OCI-LY7 (cell line): ENCODE measurements at regions not wholly inside any gene's neighbourhood (a gene's known extent, or its start where the extent isn't known, plus 50 kb on each side); places are given as distances from the start of the nearest gene placed in this dataset.

Experiments
- BruUV-seq: library from RNA; stranded (reverse); fragments of 400-500 nt; replicated peaks from 2 replicates; lab custom pipeline; 2021; lab: Mats Ljungman, UMichigan
- CTCF ChIA-PET: fragments of 300-600 bp; sonication (Branson Sonifier 250); formaldehyde crosslinking; loops from one replicate; lab custom pipeline; 2022; ENCODE audit warnings: antibody characterized with exemption; ENCODE audit not compliant: unreplicated experiment; lab: Charles Lee
- POLR2A ChIA-PET: fragments of 300-600 bp; sonication (Branson Sonifier 250); formaldehyde crosslinking; loops from one replicate; lab custom pipeline; 2022; ENCODE audit warnings: antibody characterized with exemption; lab: Charles Lee
- DNase-seq: peaks from one replicate; pipeline ENCODE4 v3.0.0-alpha.2; 2015; ENCODE audit warnings: low spot score
- H2AFZ ChIP-seq: fragments of 200-600 bp; sonication (generic), shearing (Covaris generic); 2 replicates; pipeline ENCODE4 v1.6.1; 2014; ENCODE audit warnings: mild to moderate bottlenecking, antibody characterized with exemption, low read length, moderate library complexity
- H3K27ac ChIP-seq: fragments of 200-600 bp; sonication (generic); 2 replicates; pipeline ENCODE4 v1.5.1; 2014; ENCODE audit warnings: mixed run types, low read depth, mild to moderate bottlenecking, moderate library complexity, low read length, inconsistent platforms; ENCODE audit not compliant: poor library complexity, severe bottlenecking
- H3K36me3 ChIP-seq: fragments of 200-600 bp; sonication (generic); 2 replicates; pipeline ENCODE4 v1.6.1; 2014; ENCODE audit warnings: mild to moderate bottlenecking, antibody characterized with exemption, low read length, moderate library complexity, mixed read lengths; ENCODE audit not compliant: insufficient read depth
- H3K4me1 ChIP-seq: fragments of 200-600 bp; sonication (generic); 2 replicates; pipeline ENCODE4 v1.5.1; 2014; ENCODE audit warnings: mild to moderate bottlenecking, low read length; ENCODE audit not compliant: insufficient read depth, poor library complexity, severe bottlenecking
- H3K4me2 ChIP-seq: fragments of 200-600 bp; sonication (generic); 2 replicates; pipeline ENCODE4 v1.6.1; 2014; ENCODE audit warnings: mild to moderate bottlenecking, low read length
- H3K4me3 ChIP-seq: fragments of 200-600 bp; sonication (generic); 2 replicates; pipeline ENCODE4 v1.5.1; 2014; ENCODE audit warnings: mild to moderate bottlenecking, low read depth, low read length; ENCODE audit not compliant: poor library complexity, severe bottlenecking
- H3K79me2 ChIP-seq: fragments of 200-600 bp; sonication (generic); 2 replicates; pipeline ENCODE4 v1.6.1; 2016; ENCODE audit warnings: low read depth, mild to moderate bottlenecking, low read length, moderate library complexity, mixed read lengths; ENCODE audit not compliant: insufficient read depth
- H3K9me2 ChIP-seq: fragments of 200-600 bp; sonication (generic); 2 replicates; pipeline ENCODE4 v1.6.1; 2016; ENCODE audit warnings: mild to moderate bottlenecking, low read length, mixed read lengths; ENCODE audit not compliant: insufficient read depth
- H3K9me3 ChIP-seq: fragments of 200-600 bp; sonication (generic); 2 replicates; pipeline ENCODE4 v1.6.1; 2014; ENCODE audit warnings: mild to moderate bottlenecking, mixed run types, low read length, mixed read lengths
- H4K20me1 ChIP-seq: fragments of 200-600 bp; sonication (generic); 2 replicates; pipeline ENCODE4 v1.6.1; 2014; ENCODE audit warnings: mild to moderate bottlenecking, antibody characterized with exemption, low read length, moderate library complexity, mixed read lengths; ENCODE audit not compliant: insufficient read depth
- CTCF ChIP-seq: fragments of 200-600 bp; sonication (generic); conservative IDR thresholded peaks from 2 replicates; pipeline ENCODE4 v1.5.1; 2014; ENCODE audit warnings: mild to moderate bottlenecking, antibody characterized with exemption, low read length, moderate library complexity, mixed read lengths
- EZH2phosphoT487 ChIP-seq: fragments of 200-600 bp; sonication (generic); IDR thresholded peaks from 2 replicates; pipeline ENCODE4 v1.6.1; 2018; ENCODE audit warnings: low read depth, borderline replicate concordance, mild to moderate bottlenecking, mixed run types, antibody characterized with exemption, low read length, moderate library complexity, mixed read lengths
- intact Hi-C: fragments of 100-400 bp; cut with micrococcal nuclease; formaldehyde crosslinking; loops from one replicate; pipeline ENCODE4 v1.10.0; 2022; ENCODE audit not compliant: unreplicated experiment

DNA sequence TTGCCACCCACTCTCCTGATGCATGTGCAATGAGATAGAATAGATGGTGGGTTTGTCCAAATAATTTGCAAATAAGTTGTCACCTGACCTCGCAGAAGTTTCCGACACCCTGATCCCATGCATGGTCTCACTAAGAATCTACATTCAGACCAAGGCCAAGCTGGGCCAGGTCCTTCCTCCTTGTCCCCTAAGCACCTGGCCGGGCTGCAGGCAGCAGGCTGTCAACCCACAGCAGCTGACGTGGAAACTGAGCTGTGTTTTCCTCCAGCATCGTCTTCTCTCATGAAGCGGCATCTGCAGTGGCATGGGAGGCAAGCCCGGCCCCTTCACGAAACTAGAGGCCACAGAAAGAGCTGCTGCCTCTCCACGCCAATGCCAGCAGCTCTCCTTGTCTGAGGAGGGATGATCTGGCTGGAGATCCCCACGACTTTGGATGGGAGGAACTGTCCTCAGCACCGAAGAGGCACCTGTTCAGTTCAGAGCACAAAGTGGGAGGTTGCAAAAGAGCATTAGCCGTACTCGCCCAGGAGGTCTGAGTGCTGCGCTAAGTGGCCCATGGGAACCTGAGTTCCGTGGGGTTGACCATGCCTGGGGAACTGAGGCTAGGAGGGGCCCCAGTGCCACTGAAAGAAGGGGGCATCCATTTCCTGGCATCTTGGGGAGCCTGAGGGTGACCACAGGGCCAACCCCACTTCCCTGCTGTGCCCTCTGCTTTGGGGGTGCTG lies 110.5 kb upstream of the INSIG1 start:
- ChIA-PET POLR2A (no interaction called here), CTCF (no interaction called here)
- Histone ChIP-seq H3K4me2 (no peak overlapping the region), H4K20me1 (no peaks in the 10 kb centered on the region), H3K9me3 (peaks cover 13% of the 10 kb centered on the region), H3K4me3 (no peak overlapping the region), H3K36me3 (no peaks in the 10 kb centered on the region), H3K4me1 (no peaks in the 10 kb centered on the region), H3K27ac (no peak overlapping the region), H2AFZ (no peak overlapping the region), H3K9me2 (no peaks in the 10 kb centered on the region), H3K79me2 (no peaks in the 10 kb centered on the region)
- no peak for DNase-seq
- intact Hi-C loops: loop anchor here (5.0 kb wide), 1 partner anchor 355 kb away; no protein-coding TSS in a partner anchor
- TF ChIP-seq CTCF: no peak
- no peak for TF ChIP-seq EZH2phosphoT487
- BruUV-seq: no TSS peak

DNA sequence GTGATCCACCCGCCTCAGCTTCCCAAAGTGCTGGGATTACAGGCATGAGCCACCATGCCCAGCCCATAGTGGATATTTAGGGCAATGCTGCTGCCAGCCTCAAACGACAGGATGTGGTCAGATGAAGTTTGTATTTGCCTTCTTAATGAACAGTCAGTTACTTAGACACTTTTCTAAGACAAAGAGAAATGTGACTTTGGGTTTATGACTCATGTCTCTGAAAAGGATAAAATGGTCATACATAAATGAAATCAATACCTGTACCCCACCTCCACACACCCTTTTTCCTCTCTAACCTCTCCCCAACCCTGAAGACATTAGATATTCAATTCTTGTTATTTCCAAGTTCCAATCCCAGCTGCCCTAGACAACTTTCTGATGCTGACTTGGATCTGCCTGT lies 109.3 kb upstream of the INSIG1 start:
- Histone ChIP-seq H3K36me3 (no peaks in the 10 kb centered on the region), H3K9me2 (no peaks in the 10 kb centered on the region), H3K27ac (no peak overlapping the region), H3K9me3 (peaks cover 13% of the 10 kb centered on the region), H3K4me2 (no peak overlapping the region), H3K4me1 (no peaks in the 10 kb centered on the region), H3K79me2 (no peaks in the 10 kb centered on the region), H4K20me1 (no peaks in the 10 kb centered on the region), H3K4me3 (no peak overlapping the region), H2AFZ (no peak overlapping the region)
- intact Hi-C loops: loop anchor here (5.0 kb wide), 1 partner anchor 356 kb away; no protein-coding TSS in a partner anchor
- no TSS peak for BruUV-seq
- no peak for TF ChIP-seq CTCF
- TF ChIP-seq EZH2phosphoT487: no peak
- ChIA-PET POLR2A (interaction anchor here (0.6 kb wide), 1 partner anchor 11 kb away, joined by 5 read pairs; no protein-coding TSS in a partner anchor), CTCF (interaction anchor here (0.6 kb wide), 1 partner anchor 143 kb away, joined by 3 read pairs; no protein-coding TSS in a partner anchor)
- no peak for DNase-seq
